A549 (cell line): ENCODE measurements at regions not wholly inside any gene's neighbourhood (a gene's known extent, or its start where the extent isn't known, plus 50 kb on each side); places are given as distances from the start of the nearest gene placed in this dataset.
"Not testable (repeated sequence)": the region's sequence is repeated elsewhere in the genome, so short reads cannot be mapped to it uniquely, and the experiment has no call there.

Experiments
- ATAC-seq, 2 experiments: fragments of 200-7000 bp in 1 of 2; fragments of >200 bp in 1 of 2; cut with Nextera tagmentation in 1 of 2; cut with Tn5 transposase in 1 of 2; 3 replicates each; pipeline versions ENCODE4 v1.8.0 to v1.9.1; 2018 to 2020; ENCODE audit warnings: mild to moderate bottlenecking in 1 of 2, moderate library complexity in 1 of 2
- CTCF ChIA-PET: fragments of 300-600 bp; sonication (Branson Sonifier 250); formaldehyde crosslinking; extraction: SDS; loops from one replicate; lab custom pipeline; 2021; ENCODE audit warnings: antibody characterized with exemption, inconsistent platforms; lab: Yijun Ruan, JAX
- POLR2A ChIA-PET: fragments of 350-600 bp; formaldehyde crosslinking; extraction: SDS; loops from one replicate; lab custom pipeline; 2021; ENCODE audit warnings: antibody characterized with exemption, inconsistent platforms; lab: Yijun Ruan, JAX
- DNase-seq, 2 experiments: peaks; one replicate each; pipeline versions ENCODE4 v3.0.0 to v3.0.0-alpha.2; 2011 to 2016; ENCODE audit warnings: low read depth in 1 of 2, low spot score in 1 of 2
- FAIRE-seq: peaks from 2 replicates; lab custom pipeline; 2011; peaks lifted over from hg19 to GRCh38; lab: Jason Lieb, UNC
- H3K27ac ChIP-seq, 2 experiments: fragments of >200 bp; sonication (Bioruptor Twin); formaldehyde crosslinking; 3 replicates each; pipeline ENCODE4 v1.5.1; 2016 to 2017
- H3K4me1 ChIP-seq: fragments of >200 bp; sonication (Bioruptor Twin); formaldehyde crosslinking; 3 replicates; pipeline ENCODE4 v1.6.1; 2016
- H3K4me2 ChIP-seq: fragments of >200 bp; sonication (Bioruptor Twin); formaldehyde crosslinking; 3 replicates; pipeline ENCODE4 v1.6.1; 2016
- H3K4me3 ChIP-seq: fragments of >200 bp; sonication (Bioruptor Twin); formaldehyde crosslinking; 3 replicates; pipeline ENCODE4 v1.5.1; 2016
- H3K9me3 ChIP-seq: fragments of >200 bp; sonication (Bioruptor Twin); formaldehyde crosslinking; 3 replicates; pipeline ENCODE4 v1.6.1; 2016
- E2F6 ChIP-seq: IDR thresholded peaks from 2 replicates; pipeline ENCODE4 v1.6.1; 2012; ENCODE audit warnings: low read depth, borderline replicate concordance
- EHF ChIP-seq: fragments of 250-450 bp; sonication (Bioruptor Pico); IDR thresholded peaks from 2 replicates; pipeline ENCODE4 v1.5.0; 2020; ENCODE audit warnings: mild to moderate bottlenecking
- EHMT2 ChIP-seq: fragments of 200-600 bp; sonication (generic); IDR thresholded peaks from 2 replicates; pipeline ENCODE4 v1.6.1; 2016; ENCODE audit warnings: antibody characterized with exemption, low read depth, mild to moderate bottlenecking, moderate library complexity
- ELK1 ChIP-seq: fragments of 150-350 bp; IDR thresholded peaks from 2 replicates; pipeline ENCODE4 v1.6.1; 2014; ENCODE audit warnings: low read depth, mild to moderate bottlenecking, low read length
- HMGXB4 ChIP-seq: fragments of 250-450 bp; sonication (Bioruptor Pico); IDR thresholded peaks from 2 replicates; pipeline ENCODE4 v1.5.0; 2021; ENCODE audit warnings: mild to moderate bottlenecking, moderate library complexity, borderline replicate concordance
- HOXB5 ChIP-seq: fragments of 250-450 bp; sonication (Bioruptor Pico); IDR thresholded peaks from 2 replicates; pipeline ENCODE4 v1.5.0; 2020; ENCODE audit warnings: mild to moderate bottlenecking, moderate library complexity
- KDM1A ChIP-seq: fragments of 200-600 bp; sonication (generic); IDR thresholded peaks from 2 replicates; pipeline ENCODE4 v1.6.1; 2016; ENCODE audit warnings: low read depth, mild to moderate bottlenecking
- MAFK ChIP-seq: fragments of 450-650 bp; IDR thresholded peaks from 2 replicates; pipeline ENCODE4 v1.6.1; 2014; ENCODE audit not compliant: partially characterized antibody
- MAZ ChIP-seq: fragments of 150-350 bp; IDR thresholded peaks from 2 replicates; pipeline ENCODE4 v1.6.1; 2014; ENCODE audit warnings: antibody characterized with exemption, low read depth, low read length, borderline replicate concordance
- MYC ChIP-seq: IDR thresholded peaks from 2 replicates; pipeline ENCODE4 v1.6.1; 2012; ENCODE audit warnings: mild to moderate bottlenecking, inconsistent platforms, low read length, improper control_type of control experiment, borderline replicate concordance
- NR3C1 ChIP-seq: fragments of >200 bp; sonication (Bioruptor Twin); formaldehyde crosslinking; IDR thresholded peaks from 3 replicates; pipeline ENCODE4 v1.6.1; 2017
- PBX3 ChIP-seq: IDR thresholded peaks from 2 replicates; pipeline ENCODE4 v1.6.1; 2012
- POLR2A ChIP-seq: IDR thresholded peaks from 2 replicates; pipeline ENCODE4 v1.6.1; 2012; ENCODE audit warnings: mild to moderate bottlenecking, low read length
- RCOR1 ChIP-seq: fragments of 150-350 bp; IDR thresholded peaks from 2 replicates; pipeline ENCODE4 v1.6.1; 2014; ENCODE audit warnings: antibody characterized with exemption, low read length, low read depth
- RFX5 ChIP-seq: fragments of 450-650 bp; IDR thresholded peaks from 2 replicates; pipeline ENCODE4 v1.7.1; 2014; ENCODE audit warnings: antibody characterized with exemption, mild to moderate bottlenecking, moderate library complexity
- SREBF2 ChIP-seq: fragments of 450-650 bp; IDR thresholded peaks from 2 replicates; pipeline ENCODE4 v1.6.1; 2014; ENCODE audit warnings: mild to moderate bottlenecking, moderate library complexity
- TP53 ChIP-seq: fragments of 250-450 bp; sonication (Bioruptor Pico); IDR thresholded peaks from 2 replicates; pipeline ENCODE4 v1.5.0; 2021; ENCODE audit warnings: mild to moderate bottlenecking, moderate library complexity
- ZFP36 ChIP-seq: fragments of 450-650 bp; IDR thresholded peaks from 2 replicates; pipeline ENCODE4 v1.6.1; 2014; ENCODE audit warnings: borderline replicate concordance; ENCODE audit not compliant: partially characterized antibody
- WGBS: methylation state at CpG from one replicate; pipeline ENCODE4 v1.1.6; 2017; ENCODE audit errors: missing lambda C conversion rate; 5-methylcytosine and 5-hydroxymethylcytosine counted together

- Histone ChIP-seq H3K27ac (no peak overlapping the region), H3K9me3 (peaks cover 4% of the 10 kb centered on the region; the same call in 1 of the 3 replicates), H3K4me1 (no peaks in the 10 kb centered on the region), H3K4me3 (no peak overlapping the region)
- 38% methylated on average over 3 of the region's 3 CpGs for WGBS
- no peak for TF ChIP-seq MAFK
- TF ChIP-seq RFX5 = no peak
- no peak for TF ChIP-seq MAZ
- TF ChIP-seq TP53 (CRISPR knock-in tag) = no peak
- no peak for TF ChIP-seq POLR2A
- TF ChIP-seq MYC = no peak
- TF ChIP-seq EHF (CRISPR knock-in tag) = no peak
- no peak for TF ChIP-seq EHMT2
- TF ChIP-seq ELK1 = no peak
- TF ChIP-seq HMGXB4 (CRISPR knock-in tag) = no peak
- TF ChIP-seq RCOR1 = no peak
- TF ChIP-seq PBX3 = no peak
- no peak for TF ChIP-seq ZFP36
- no peak for TF ChIP-seq NR3C1
- no peak for TF ChIP-seq E2F6
- TF ChIP-seq, all 56 proteins: peak for 0
- ChIA-PET CTCF (interaction anchor here (0.9 to 2.4 kb wide), 4 partner anchors 11 to 164 kb away, joined by 3 to 11 read pairs (median 4); no protein-coding TSS in a partner anchor), POLR2A (no interaction called here)
- no peak overlapping the region for H3K4me2 ChIP-seq
- ATAC-seq = no peak
- FAIRE-seq = no peak
- DNase-seq = no peak
Observed at GRCh38 chr1:21381354-21381753, 58.6 kb upstream of the NBPF3 start.

- H3K9me3 ChIP-seq, POLR2A ChIA-PET, H3K27ac ChIP-seq, H3K4me1 ChIP-seq, DNase-seq, FAIRE-seq, ATAC-seq, H3K4me2 ChIP-seq, H3K4me3 ChIP-seq: not testable (repeated sequence)
- 15% methylated on average over 7 of the region's 7 CpGs for WGBS
- CTCF ChIA-PET = interaction anchor here (2.4 kb wide), 1 partner anchor 11 kb away, joined by 11 read pairs; no protein-coding TSS in a partner anchor
Observed at GRCh38 chr1:21380147-21380546, 59.8 kb upstream of the NBPF3 start.

- Histone ChIP-seq H3K4me3 (no peak overlapping the region), H3K4me1 (no peaks in the 10 kb centered on the region), H3K9me3 (peaks cover 4% of the 10 kb centered on the region; the same call in 1 of the 3 replicates), H3K4me2 (peak overlapping the region; percentile 37; the same call in 1 of the 3 replicates), H3K27ac (no peak overlapping the region)
- no peak for ATAC-seq
- CTCF ChIA-PET = interaction anchor here (2.4 kb wide), 1 partner anchor 11 kb away, joined by 11 read pairs; no protein-coding TSS in a partner anchor
- TF ChIP-seq SREBF2 (no peak), HOXB5 (no peak), KDM1A (no peak)
- DNase-seq = no peak
- POLR2A ChIA-PET = no interaction called here
- no peak for FAIRE-seq
Observed at GRCh38 chr1:21379571-21379970, 60.4 kb upstream of the NBPF3 start.
